Smooth muscle cell (in vitro differentiated cells): ENCODE measurements at regions not wholly inside any gene's neighbourhood (a gene's known extent, or its start where the extent isn't known, plus 50 kb on each side); places are given as distances from the start of the nearest gene placed in this dataset.
"Not testable (repeated sequence)": the region's sequence is repeated elsewhere in the genome, so short reads cannot be mapped to it uniquely, and the experiment has no call there.

ENCODE experiments used
- DNase-seq: peaks from one replicate; lab custom pipeline; 2025; ENCODE audit not compliant: unreplicated experiment; lab: John Stamatoyannopoulos, UW
- H2AFZ ChIP-seq: fragments of 200-600 bp; sonication (generic); 2 replicates; pipeline ENCODE4 v1.6.0; 2016; ENCODE audit warnings: antibody characterized with exemption, low read depth, mild to moderate bottlenecking
- H3F3A ChIP-seq: fragments of 200-600 bp; sonication (generic); 2 replicates; pipeline ENCODE4 v1.6.0; 2017; ENCODE audit warnings: antibody characterized with exemption, low read depth
- H3K27ac ChIP-seq: fragments of 200-600 bp; sonication (generic); 2 replicates; pipeline ENCODE4 v1.5.1; 2016; ENCODE audit warnings: low read depth, mild to moderate bottlenecking
- H3K27me3 ChIP-seq: fragments of 200-600 bp; sonication (generic); 2 replicates; pipeline ENCODE4 v1.6.1; 2016; ENCODE audit warnings: low read depth, mild to moderate bottlenecking
- H3K36me3 ChIP-seq: fragments of 200-600 bp; sonication (generic); 2 replicates; pipeline ENCODE4 v1.5.1; 2016; ENCODE audit warnings: low read depth
- H3K4me1 ChIP-seq: fragments of 200-600 bp; sonication (generic); 2 replicates; pipeline ENCODE4 v1.5.1; 2016; ENCODE audit warnings: low read depth
- H3K4me2 ChIP-seq: fragments of 200-600 bp; sonication (generic); 2 replicates; pipeline ENCODE4 v1.6.0; 2016; ENCODE audit warnings: mild to moderate bottlenecking
- H3K4me3 ChIP-seq: fragments of 200-600 bp; sonication (generic); 2 replicates; pipeline ENCODE4 v1.5.1; 2016; ENCODE audit warnings: mild to moderate bottlenecking
- H3K79me2 ChIP-seq: fragments of 200-600 bp; sonication (generic); 2 replicates; pipeline ENCODE4 v1.6.0; 2016; ENCODE audit warnings: low read depth, mild to moderate bottlenecking
- H3K9ac ChIP-seq: fragments of 200-600 bp; sonication (generic); 2 replicates; pipeline ENCODE4 v1.6.0; 2016; ENCODE audit warnings: low read depth
- H3K9me3 ChIP-seq: fragments of 200-600 bp; sonication (generic); replicated peaks from 2 replicates; pipeline ENCODE4 v1.5.1; 2016; ENCODE audit warnings: low read depth
- H4K20me1 ChIP-seq: fragments of 200-600 bp; sonication (generic); 2 replicates; pipeline ENCODE4 v1.6.0; 2016; ENCODE audit warnings: low read depth
- WGBS: methylation state at CpG from one replicate; pipeline ENCODE4 v1.1.7; 2016; ENCODE audit warnings: low lambda C conversion rate; 5-methylcytosine and 5-hydroxymethylcytosine counted together
- TF ChIP-seq, protein P1 (sequence below): fragments of 200-600 bp; sonication (generic); IDR thresholded peaks from 2 replicates; pipeline ENCODE4 v1.5.1; 2017; ENCODE audit warnings: borderline replicate concordance, mild to moderate bottlenecking, antibody characterized with exemption; ENCODE audit not compliant: insufficient read depth, poor library complexity, severe bottlenecking

DNA sequence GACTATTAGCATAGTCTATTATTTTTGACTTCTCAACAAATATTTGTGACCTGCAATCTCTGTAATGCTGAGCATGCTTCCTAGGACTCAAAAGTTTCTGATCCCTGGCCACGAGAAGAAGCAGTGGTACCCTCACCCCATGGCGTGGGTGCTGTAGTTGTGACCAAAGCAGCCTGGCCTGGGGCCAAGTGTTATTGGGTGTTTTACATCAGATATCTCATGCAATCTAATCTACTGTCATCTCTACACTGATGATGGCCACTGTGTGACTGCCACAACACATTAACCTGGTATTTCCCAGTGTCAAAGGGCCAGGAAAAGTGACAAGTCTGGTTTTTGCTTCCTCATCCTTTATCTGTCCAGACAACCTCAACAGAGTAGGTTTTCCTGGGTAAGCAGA is 80.8 kb upstream of the WIPF1 start:
- Histone ChIP-seq H3K79me2 (peaks cover 82% of the 10 kb centered on the region), H3K4me2 (no peak overlapping the region), H3K27me3 (no peaks in the 10 kb centered on the region), H3K4me3 (no peak overlapping the region), H3K9me3 (no peaks in the 10 kb centered on the region), H3K9ac (no peak overlapping the region), H3F3A (no peaks in the 10 kb centered on the region), H3K36me3 (peaks cover 4% of the 10 kb centered on the region), H2AFZ (no peak overlapping the region), H4K20me1 (peaks cover 50% of the 10 kb centered on the region), H3K27ac (no peak overlapping the region), H3K4me1 (peaks cover 8% of the 10 kb centered on the region)
- 80% methylated on average over 2 of the region's 2 CpGs for WGBS
- TF ChIP-seq, protein P1, sequence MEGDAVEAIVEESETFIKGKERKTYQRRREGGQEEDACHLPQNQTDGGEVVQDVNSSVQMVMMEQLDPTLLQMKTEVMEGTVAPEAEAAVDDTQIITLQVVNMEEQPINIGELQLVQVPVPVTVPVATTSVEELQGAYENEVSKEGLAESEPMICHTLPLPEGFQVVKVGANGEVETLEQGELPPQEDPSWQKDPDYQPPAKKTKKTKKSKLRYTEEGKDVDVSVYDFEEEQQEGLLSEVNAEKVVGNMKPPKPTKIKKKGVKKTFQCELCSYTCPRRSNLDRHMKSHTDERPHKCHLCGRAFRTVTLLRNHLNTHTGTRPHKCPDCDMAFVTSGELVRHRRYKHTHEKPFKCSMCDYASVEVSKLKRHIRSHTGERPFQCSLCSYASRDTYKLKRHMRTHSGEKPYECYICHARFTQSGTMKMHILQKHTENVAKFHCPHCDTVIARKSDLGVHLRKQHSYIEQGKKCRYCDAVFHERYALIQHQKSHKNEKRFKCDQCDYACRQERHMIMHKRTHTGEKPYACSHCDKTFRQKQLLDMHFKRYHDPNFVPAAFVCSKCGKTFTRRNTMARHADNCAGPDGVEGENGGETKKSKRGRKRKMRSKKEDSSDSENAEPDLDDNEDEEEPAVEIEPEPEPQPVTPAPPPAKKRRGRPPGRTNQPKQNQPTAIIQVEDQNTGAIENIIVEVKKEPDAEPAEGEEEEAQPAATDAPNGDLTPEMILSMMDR, result no peak
- DNase-seq, result no peak

DNA sequence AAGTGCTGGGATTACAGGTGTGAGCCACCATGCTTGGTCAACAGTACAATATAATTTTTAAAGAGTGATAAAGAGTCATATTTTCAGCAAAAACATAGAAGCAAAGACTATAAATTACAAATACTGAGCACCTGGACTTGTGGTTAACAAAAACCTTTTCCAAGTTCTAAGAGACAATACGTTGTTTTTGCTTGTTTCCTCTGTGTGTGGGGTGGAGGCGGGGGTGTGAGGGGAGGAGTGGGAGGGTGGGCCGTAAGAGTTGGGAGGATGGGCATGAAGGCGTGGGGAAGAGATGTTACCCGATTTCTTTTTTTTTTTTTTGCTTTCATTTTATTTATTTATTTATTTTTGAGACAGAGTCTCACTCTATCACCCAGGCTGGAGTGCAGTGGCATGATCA is 78.0 kb upstream of the WIPF1 start:
- Histone ChIP-seq H3K4me1 (peaks cover under 1% of the 10 kb centered on the region), H3K9me3 (no peaks in the 10 kb centered on the region), H3K79me2 (peaks cover 88% of the 10 kb centered on the region), H3K9ac (no peak overlapping the region), H3K27me3 (no peaks in the 10 kb centered on the region), H3K27ac (no peak overlapping the region), H4K20me1 (peaks cover 46% of the 10 kb centered on the region), H3K36me3 (peaks cover 9% of the 10 kb centered on the region), H3K4me2 (no peak overlapping the region), H3F3A (no peaks in the 10 kb centered on the region), H2AFZ (no peak overlapping the region), H3K4me3 (no peak overlapping the region)
- 93% methylated on average over 5 of the region's 5 CpGs for WGBS
- TF ChIP-seq, protein P1, result no peak
- no peak for DNase-seq

GRCh38 chr2:174673876-174674275 is 76.3 kb upstream of the WIPF1 start:
- DNase-seq, result no peak
- peaks cover 16% of the 10 kb centered on the region for H3K4me1 ChIP-seq
- TF ChIP-seq, protein P1, result no peak
- H3K9me3 ChIP-seq, result no peaks in the 10 kb centered on the region
- peaks cover 41% of the 10 kb centered on the region for H4K20me1 ChIP-seq
- H3K79me2 ChIP-seq, result peaks cover 80% of the 10 kb centered on the region
- no peaks in the 10 kb centered on the region for H3F3A ChIP-seq
- H3K4me3 ChIP-seq, result no peak overlapping the region
- H3K27me3 ChIP-seq, result no peaks in the 10 kb centered on the region
- no peak overlapping the region for H3K27ac ChIP-seq
- no peak overlapping the region for H3K9ac ChIP-seq
- H2AFZ ChIP-seq, result no peak overlapping the region
- no peak overlapping the region for H3K4me2 ChIP-seq
- H3K36me3 ChIP-seq, result peaks cover 9% of the 10 kb centered on the region
- 94% methylated on average over 3 of the region's 3 CpGs for WGBS

DNA sequence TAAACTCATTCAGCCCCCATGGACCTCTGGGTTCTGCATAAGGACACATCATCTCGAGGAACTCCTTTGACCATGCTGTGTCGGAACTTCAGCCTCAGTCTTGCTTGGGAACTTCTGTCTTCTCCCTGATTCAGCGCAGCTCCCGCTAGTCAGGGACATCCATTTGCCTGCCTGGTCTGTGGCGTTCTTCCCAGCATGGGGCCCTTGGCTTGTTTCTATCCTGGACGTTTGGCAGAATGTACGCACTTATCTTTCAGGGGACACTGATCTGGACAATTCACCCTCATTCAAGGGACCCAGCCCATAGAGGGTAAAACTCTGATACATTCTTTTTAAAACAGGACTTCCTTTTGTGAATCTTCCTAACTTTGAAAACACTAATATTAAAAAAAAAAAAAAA is 75.8 kb upstream of the WIPF1 start:
- H3K27ac ChIP-seq, result no peak overlapping the region
- no peak overlapping the region for H2AFZ ChIP-seq
- no peak overlapping the region for H3K9ac ChIP-seq
- H3K79me2 ChIP-seq, result peaks cover 76% of the 10 kb centered on the region
- H3K4me3 ChIP-seq, result no peak overlapping the region
- H3F3A ChIP-seq, result no peaks in the 10 kb centered on the region
- H3K27me3 ChIP-seq, result no peaks in the 10 kb centered on the region
- DNase-seq, result no peak
- H3K4me1 ChIP-seq, result peaks cover 16% of the 10 kb centered on the region
- H3K36me3 ChIP-seq, result peaks cover 9% of the 10 kb centered on the region
- no peak overlapping the region for H3K4me2 ChIP-seq
- H4K20me1 ChIP-seq, result peaks cover 40% of the 10 kb centered on the region
- TF ChIP-seq, protein P1, result no peak
- H3K9me3 ChIP-seq, result no peaks in the 10 kb centered on the region
- WGBS, result 97% methylated on average over 7 of the region's 7 CpGs

- not testable (repeated sequence) for DNase-seq, H3K4me3 ChIP-seq, H3K36me3 ChIP-seq, H3K9me3 ChIP-seq, H3K4me2 ChIP-seq, H3K27me3 ChIP-seq, H3K27ac ChIP-seq, H3F3A ChIP-seq, H2AFZ ChIP-seq, H3K9ac ChIP-seq
- Histone ChIP-seq H3K4me1 (peaks cover 31% of the 10 kb centered on the region), H3K79me2 (peaks cover 57% of the 10 kb centered on the region), H4K20me1 (peaks cover 36% of the 10 kb centered on the region)
- 92% methylated on average over 10 of the region's 10 CpGs for WGBS
Measured at GRCh38 chr2:174671532-174671931, 73.9 kb upstream of the WIPF1 start.
